CD4-positive, CD25-positive, alpha-beta regulatory T cell (primary cell): ENCODE measurements at regions not wholly inside any gene's neighbourhood (a gene's known extent, or its start where the extent isn't known, plus 50 kb on each side); places are given as distances from the start of the nearest gene placed in this dataset.

Experiments used
- ATAC-seq, 2 donors: fragments of 150-1000 bp; cut with Tn5 transposase; one replicate each; pipeline ENCODE4 v1.10.0; 2021; ENCODE audit warnings: low read depth in 2 of 2, moderate number of reproducible peaks in 2 of 2, moderate library complexity in 1 of 2
- DNase-seq, 3 donors: peaks; one replicate each; pipeline versions ENCODE4 v3.0.0 to v3.0.0-alpha.2; 2012 to 2022; ENCODE audit warnings: mixed read lengths in 1 of 3
- H3K27ac ChIP-seq: one replicate; pipeline ENCODE4 v1.7.0; 2013; ENCODE audit warnings: mild to moderate bottlenecking, low read length; ENCODE audit not compliant: insufficient read depth, poor library complexity, severe bottlenecking
- H3K27me3 ChIP-seq: one replicate; pipeline ENCODE4 v1.7.0; 2013; ENCODE audit warnings: low read length; ENCODE audit not compliant: control insufficient read depth, insufficient read depth
- H3K36me3 ChIP-seq: one replicate; pipeline ENCODE4 v1.7.0; 2013; ENCODE audit warnings: mild to moderate bottlenecking, low read length, moderate library complexity; ENCODE audit not compliant: control insufficient read depth, insufficient read depth
- H3K4me1 ChIP-seq: 2 replicates; pipeline ENCODE4 v1.7.0; 2013; ENCODE audit warnings: mild to moderate bottlenecking, low read length; ENCODE audit not compliant: insufficient read depth, control insufficient read depth, poor library complexity, severe bottlenecking
- H3K4me3 ChIP-seq: one replicate; pipeline ENCODE4 v1.7.0; 2013; ENCODE audit warnings: low read depth, mild to moderate bottlenecking, low read length, moderate library complexity
- H3K9me3 ChIP-seq, 2 experiments: 1 replicate in 1 of 2; 2 replicates in 1 of 2; pipeline ENCODE4 v1.7.0; 2013; ENCODE audit warnings: low read length in 2 of 2, mild to moderate bottlenecking in 1 of 2, moderate library complexity in 1 of 2; ENCODE audit not compliant: control insufficient read depth in 2 of 2
- H3K27ac Mint-ChIP-seq, 3 donors: one replicate each; pipeline ENCODE4 v1.8.0; 2020 to 2022; ENCODE audit warnings: mild to moderate bottlenecking in 3 of 3, mixed read lengths in 3 of 3, moderate library complexity in 2 of 3
- H3K27me3 Mint-ChIP-seq: one replicate; pipeline ENCODE4 v1.8.0; 2022; ENCODE audit warnings: mild to moderate bottlenecking, mixed read lengths
- H3K36me3 Mint-ChIP-seq: one replicate; pipeline ENCODE4 v1.8.0; 2020; ENCODE audit warnings: mixed read lengths
- H3K4me1 Mint-ChIP-seq, 4 donors: one replicate each; pipeline ENCODE4 v1.8.0; 2020 to 2022; ENCODE audit warnings: mixed read lengths in 4 of 4, mild to moderate bottlenecking in 1 of 4
- H3K4me3 Mint-ChIP-seq, 4 donors: one replicate each; pipeline ENCODE4 v1.8.0; 2020 to 2022; ENCODE audit warnings: mild to moderate bottlenecking in 4 of 4, mixed read lengths in 4 of 4, moderate library complexity in 3 of 4
- H3K9me3 Mint-ChIP-seq, 7 donors: one replicate each; pipeline ENCODE4 v1.8.0; 2020 to 2022; ENCODE audit warnings: mixed read lengths in 7 of 7, mild to moderate bottlenecking in 3 of 7, moderate library complexity in 2 of 7

GRCh38 chr12:41697161-41697560, 447.5 kb downstream of the GXYLT1 start:
- Histone ChIP-seq H3K4me1 (no peaks in the 10 kb centered on the region), H3K4me3 (no peak overlapping the region), H3K27me3 (no peaks in the 10 kb centered on the region), H3K9me3 (no peaks in the 10 kb centered on the region), H3K27ac (no peak overlapping the region), H3K36me3 (no peaks in the 10 kb centered on the region)
- peaks cover 0 to 2% (median 0%) of the 10 kb centered on the region in 7 donors for H3K9me3 Mint-ChIP-seq
- H3K4me3 Mint-ChIP-seq = no peak overlapping the region
- DNase-seq = no peak
- no peak for ATAC-seq
- H3K36me3 Mint-ChIP-seq = no peaks in the 10 kb centered on the region
- no peaks in the 10 kb centered on the region for H3K4me1 Mint-ChIP-seq
- no peaks in the 10 kb centered on the region for H3K27me3 Mint-ChIP-seq
- peak overlapping the region in 1 of 3 donors; percentile 50 for H3K27ac Mint-ChIP-seq

GRCh38 chr12:41684997-41685396, 459.7 kb downstream of the GXYLT1 start:
- H3K36me3 ChIP-seq = no peaks in the 10 kb centered on the region
- H3K4me3 ChIP-seq = no peak overlapping the region
- no peaks in the 10 kb centered on the region for H3K4me1 ChIP-seq
- DNase-seq (peak in 1 of 3 donors; percentile 6), ATAC-seq (no peak)
- no peaks in the 10 kb centered on the region for H3K27me3 ChIP-seq
- Mint-ChIP-seq H3K4me1 (no peaks in the 10 kb centered on the region), H3K36me3 (no peaks in the 10 kb centered on the region), H3K27ac (no peak overlapping the region), H3K4me3 (no peak overlapping the region), H3K9me3 (no peaks in the 10 kb centered on the region), H3K27me3 (peaks cover 4% of the 10 kb centered on the region)
- no peaks in the 10 kb centered on the region for H3K9me3 ChIP-seq
- no peak overlapping the region for H3K27ac ChIP-seq

- Histone ChIP-seq H3K27ac (no peak overlapping the region), H3K4me1 (no peaks in the 10 kb centered on the region), H3K4me3 (no peak overlapping the region), H3K9me3 (no peaks in the 10 kb centered on the region), H3K27me3 (no peaks in the 10 kb centered on the region), H3K36me3 (no peaks in the 10 kb centered on the region)
- Mint-ChIP-seq H3K4me3 (no peak overlapping the region), H3K27me3 (peaks cover 4% of the 10 kb centered on the region), H3K36me3 (no peaks in the 10 kb centered on the region), H3K9me3 (peaks cover 0 to 7% (median under 1%) of the 10 kb centered on the region in 7 donors), H3K4me1 (no peaks in the 10 kb centered on the region), H3K27ac (no peak overlapping the region)
- ATAC-seq (no peak), DNase-seq (no peak)
Measured at GRCh38 chr12:41683513-41684240, 461.0 kb downstream of the GXYLT1 start.

- H3K9me3 ChIP-seq = no peaks in the 10 kb centered on the region
- H3K4me1 Mint-ChIP-seq = no peaks in the 10 kb centered on the region
- H3K36me3 Mint-ChIP-seq = no peaks in the 10 kb centered on the region
- H3K27ac ChIP-seq = no peak overlapping the region
- no peak for ATAC-seq
- H3K4me3 ChIP-seq = no peak overlapping the region
- H3K4me1 ChIP-seq = no peaks in the 10 kb centered on the region
- H3K27ac Mint-ChIP-seq = no peak overlapping the region
- peaks cover 4% of the 10 kb centered on the region for H3K27me3 Mint-ChIP-seq
- H3K36me3 ChIP-seq = no peaks in the 10 kb centered on the region
- no peaks in the 10 kb centered on the region for H3K27me3 ChIP-seq
- DNase-seq = no peak
- H3K4me3 Mint-ChIP-seq = no peak overlapping the region
- H3K9me3 Mint-ChIP-seq = peaks cover 0 to 10% (median 1%) of the 10 kb centered on the region in 7 donors
Measured at GRCh38 chr12:41683023-41683422, 461.7 kb downstream of the GXYLT1 start.

GRCh38 chr12:41681898-41682297, 462.8 kb downstream of the GXYLT1 start:
- ATAC-seq (no peak), DNase-seq (no peak)
- H3K9me3 Mint-ChIP-seq = peaks cover 0 to 10% (median 1%) of the 10 kb centered on the region in 7 donors
- peaks cover 4% of the 10 kb centered on the region for H3K27me3 Mint-ChIP-seq
- H3K36me3 Mint-ChIP-seq = no peaks in the 10 kb centered on the region
- no peaks in the 10 kb centered on the region for H3K4me1 Mint-ChIP-seq
- no peak overlapping the region for H3K27ac Mint-ChIP-seq
- Histone ChIP-seq H3K36me3 (no peaks in the 10 kb centered on the region), H3K9me3 (no peaks in the 10 kb centered on the region), H3K4me3 (no peak overlapping the region), H3K4me1 (no peaks in the 10 kb centered on the region), H3K27me3 (no peaks in the 10 kb centered on the region), H3K27ac (no peak overlapping the region)
- no peak overlapping the region for H3K4me3 Mint-ChIP-seq

- no peak overlapping the region for H3K4me3 ChIP-seq
- no peaks in the 10 kb centered on the region for H3K36me3 Mint-ChIP-seq
- H3K27ac Mint-ChIP-seq = no peak overlapping the region
- H3K27ac ChIP-seq = no peak overlapping the region
- no peaks in the 10 kb centered on the region for H3K27me3 Mint-ChIP-seq
- no peaks in the 10 kb centered on the region for H3K4me1 Mint-ChIP-seq
- H3K27me3 ChIP-seq = no peaks in the 10 kb centered on the region
- H3K9me3 Mint-ChIP-seq = peaks cover 0 to 10% (median 3%) of the 10 kb centered on the region in 7 donors
- no peaks in the 10 kb centered on the region for H3K9me3 ChIP-seq
- no peaks in the 10 kb centered on the region for H3K4me1 ChIP-seq
- no peak overlapping the region for H3K4me3 Mint-ChIP-seq
- no peaks in the 10 kb centered on the region for H3K36me3 ChIP-seq
- DNase-seq (no peak), ATAC-seq (no peak)
Measured at GRCh38 chr12:41680155-41680554, 464.5 kb downstream of the GXYLT1 start.

- Histone ChIP-seq H3K27me3 (no peaks in the 10 kb centered on the region), H3K27ac (no peak overlapping the region), H3K4me1 (no peaks in the 10 kb centered on the region), H3K36me3 (no peaks in the 10 kb centered on the region), H3K4me3 (no peak overlapping the region), H3K9me3 (no peaks in the 10 kb centered on the region)
- Mint-ChIP-seq H3K27me3 (no peaks in the 10 kb centered on the region), H3K27ac (no peak overlapping the region), H3K9me3 (peaks cover 0 to 11% (median 2%) of the 10 kb centered on the region in 7 donors), H3K36me3 (no peaks in the 10 kb centered on the region), H3K4me3 (no peak overlapping the region), H3K4me1 (no peaks in the 10 kb centered on the region)
- ATAC-seq (no peak), DNase-seq (no peak)
Measured at GRCh38 chr12:41663598-41664265, 475.6 kb downstream of the PDZRN4 start.
